Fibroblast of skin of scalp (primary cell): ENCODE measurements at regions not wholly inside any gene's neighbourhood (a gene's known extent, or its start where the extent isn't known, plus 50 kb on each side); places are given as distances from the start of the nearest gene placed in this dataset.

ENCODE experiments used
- DNase-seq: peaks from one replicate; pipeline ENCODE4 v3.0.0-alpha.2; 2013

- DNase-seq, result no peak
These were observed 653.4 kb downstream of the MMUT start for GRCh38 chr6:48809700-48810099.

- no peak for DNase-seq
These were observed 653.8 kb downstream of the MMUT start for GRCh38 chr6:48809245-48809644.

- no peak for DNase-seq
These were observed 664.8 kb downstream of the MMUT start for GRCh38 chr6:48798296-48798695.

- DNase-seq, result no peak
These were observed 671.2 kb upstream of the PTCHD4 start for GRCh38 chr6:48782225-48782624.

- DNase-seq, result no peak
These were observed 666.4 kb upstream of the PTCHD4 start for GRCh38 chr6:48777411-48777810.

- peak; percentile 43 for DNase-seq
These were observed 664.2 kb upstream of the PTCHD4 start for GRCh38 chr6:48775157-48775556.

- no peak for DNase-seq
These were observed 663.3 kb upstream of the PTCHD4 start for GRCh38 chr6:48774276-48774675.

- peak; percentile 40 for DNase-seq
These were observed 655.4 kb upstream of the PTCHD4 start for GRCh38 chr6:48766349-48766748.

GRCh38 chr6:48765352-48765961 lies 654.5 kb upstream of the PTCHD4 start:
- peak; percentile 64 for DNase-seq

- no peak for DNase-seq
These were observed 653.5 kb upstream of the PTCHD4 start for GRCh38 chr6:48764286-48765044.

GRCh38 chr6:48757661-48758060 lies 646.7 kb upstream of the PTCHD4 start:
- peak; percentile 10 for DNase-seq

- no peak for DNase-seq
These were observed 644.3 kb upstream of the PTCHD4 start for GRCh38 chr6:48755315-48755714.

GRCh38 chr6:48754641-48755040 lies 643.6 kb upstream of the PTCHD4 start:
- no peak for DNase-seq

GRCh38 chr6:48750861-48751260 lies 639.9 kb upstream of the PTCHD4 start:
- no peak for DNase-seq

- no peak for DNase-seq
These were observed 636.5 kb upstream of the PTCHD4 start for GRCh38 chr6:48747471-48747870.

GRCh38 chr6:48747040-48747439 lies 636.0 kb upstream of the PTCHD4 start:
- no peak for DNase-seq

GRCh38 chr6:48744948-48745347 lies 634.0 kb upstream of the PTCHD4 start:
- DNase-seq, result no peak

GRCh38 chr6:48743738-48744137 lies 632.7 kb upstream of the PTCHD4 start:
- no peak for DNase-seq

- DNase-seq, result peak; percentile 79
These were observed 625.7 kb upstream of the PTCHD4 start for GRCh38 chr6:48736501-48737206.

GRCh38 chr6:48735846-48736245 lies 624.8 kb upstream of the PTCHD4 start:
- no peak for DNase-seq

- DNase-seq, result peak; percentile 5
These were observed 622.6 kb upstream of the PTCHD4 start for GRCh38 chr6:48733581-48733980.

GRCh38 chr6:48714699-48715098 lies 603.7 kb upstream of the PTCHD4 start:
- no peak for DNase-seq

GRCh38 chr6:48714250-48714649 lies 603.3 kb upstream of the PTCHD4 start:
- no peak for DNase-seq

- no peak for DNase-seq
These were observed 602.6 kb upstream of the PTCHD4 start for GRCh38 chr6:48713612-48714011.
